ENCODE measurements at regions not wholly inside any gene's neighbourhood (a gene's known extent, or its start where the extent isn't known, plus 50 kb on each side); places are given as distances from the start of the nearest gene placed in this dataset.

- H3K9ac ChIP-seq (ENCODE audit: insufficient read depth in 1 of 2, low read depth in 2 of 2, low read length in 2 of 2), result peak overlapping the region; percentile 17 to 66; a peak in 2 of 4 replicates
- no TSS peak for BruUV-seq (replicated peaks)
- ChIA-PET CTCF (ENCODE audit: low intra/inter-chr PET ratio) (no interaction called here), POLR2A (no interaction called here)
- H3K4me1 ChIP-seq (replicated peaks in 1 of 2; ENCODE audit: control insufficient read depth in 2 of 2, insufficient read depth in 2 of 2, low read length in 2 of 2), result peaks cover 0 to 5% of the 10 kb centered on the region in 2 experiments; a peak in 3 of 5 replicates
- peak overlapping the region; percentile 83 for H3K27ac ChIP-seq (ENCODE audit: extremely low read depth, low read depth, low read length)
- H3K4me2 ChIP-seq (ENCODE audit: insufficient read depth, low read length), result peak overlapping the region; percentile 67
- peak overlapping the region; percentile 99 for H2AFZ ChIP-seq (ENCODE audit: low read depth, low read length)
- no peaks in the 10 kb centered on the region for H4K20me1 ChIP-seq (replicated peaks; ENCODE audit: control insufficient read depth, insufficient read depth, low read length)
- no peaks in the 10 kb centered on the region for H3K9me1 ChIP-seq (ENCODE audit: control insufficient read depth, insufficient read depth, low read length)
- ATAC-seq, result peak; percentile 95
- H3K27me3 ChIP-seq (ENCODE audit: control insufficient read depth in 2 of 2, insufficient read depth in 2 of 2, low read length in 2 of 2), result no peaks in the 10 kb centered on the region
- no peaks in the 10 kb centered on the region; the same call in 1 of the 2 replicates for H3K9me3 ChIP-seq (replicated peaks; ENCODE audit: control insufficient read depth, insufficient read depth, low read depth, low read length)
- intact Hi-C loops (cut with micrococcal nuclease), result no loop called here
- H3K79me2 ChIP-seq (ENCODE audit: control insufficient read depth, insufficient read depth, low read length), result no peaks in the 10 kb centered on the region
- DNase-seq (ENCODE audit: extremely low read depth in 1 of 4, low spot score in 3 of 4), result peak; percentile 62 to 82 (median 74)
- no peaks in the 10 kb centered on the region for H3K36me3 ChIP-seq (ENCODE audit: control insufficient read depth, insufficient read depth, low read length)
- peak overlapping the region; percentile 14; the same call in 1 of the 2 replicates for H3K4me3 ChIP-seq
- WGBS (ENCODE audit: insufficient coverage, low coverage, missing lambda C conversion rate), result 19% methylated on average over 14 of the region's 14 CpGs
- FAIRE-seq, result peak; percentile 84
- in situ Hi-C loops (cut with MboI), result no loop called here
- TF ChIP-seq MTA1 (IDR thresholded peaks at IDR 0.05; ENCODE audit: borderline replicate concordance) (peak; percentile 68; the same call in 1 of the 2 replicates), MAFG (tag; conservative IDR thresholded peaks at IDR 0.05) (peak; percentile 93), PHF8 (IDR thresholded peaks at IDR 0.05; ENCODE audit: borderline replicate concordance, low read length) (peak; percentile 27; the same call in 1 of the 2 replicates), DEAF1 (CRISPR knock-in tag; IDR thresholded peaks at IDR 0.05) (peak; percentile 36), ELF1 (tag; IDR thresholded peaks at IDR 0.05) (peak; percentile 36; the same call in 1 of the 2 replicates), NBN (IDR thresholded peaks at IDR 0.05; ENCODE audit: low read depth) (peak; percentile 88), ZNF395 (CRISPR knock-in tag; IDR thresholded peaks at IDR 0.05) (peak; percentile 88), GATA2 (CRISPR knock-in tag; IDR thresholded peaks at IDR 0.05) (peak; percentile 80), TEAD4 (IDR thresholded peaks at IDR 0.05; ENCODE audit: low read length) (peak; percentile 66; the same call in 1 of the 2 replicates), TEAD4 (CRISPR knock-in tag; IDR thresholded peaks at IDR 0.05; ENCODE audit: borderline replicate concordance) (no peak), MYC (IDR thresholded peaks at IDR 0.05; ENCODE audit: low read depth, low read length) (0 out of 2 replicates have a peak, but pooled peaks have one; percentile 42), MYC (CRISPR knock-in tag; IDR thresholded peaks at IDR 0.05; ENCODE audit: borderline replicate concordance, low read depth) (no peak), SAFB2 (IDR thresholded peaks at IDR 0.05; ENCODE audit: borderline replicate concordance, low read depth, low read length, severe bottlenecking) (no peak), FOXJ2 (tag; IDR thresholded peaks at IDR 0.05) (peak; percentile 91; the same call in 1 of the 2 replicates), MLX (CRISPR knock-in tag; conservative IDR thresholded peaks at IDR 0.05) (no peak)
Measured at GRCh38 chr6:4687989-4688947, 87.9 kb upstream of the CDYL start.

Measured in K562 (cell line).